Mesenchymal stem cell (in vitro differentiated cells and primary cell): ENCODE measurements at regions not wholly inside any gene's neighbourhood (a gene's known extent, or its start where the extent isn't known, plus 50 kb on each side); places are given as distances from the start of the nearest gene placed in this dataset.

Source experiments
- DNase-seq: peaks from one replicate; pipeline ENCODE4 v3.0.0-alpha.2; 2013
- H2AFZ ChIP-seq: one replicate; pipeline ENCODE4 v1.6.1; 2013; ENCODE audit warnings: low read depth, mild to moderate bottlenecking, control low read depth, inconsistent platforms, low read length, moderate library complexity
- H2AK5ac ChIP-seq: 2 replicates; pipeline ENCODE4 v1.6.1; 2013; ENCODE audit warnings: low read length, moderate library complexity, mild to moderate bottlenecking, inconsistent platforms; ENCODE audit not compliant: severe bottlenecking
- H2BK120ac ChIP-seq: one replicate; pipeline ENCODE4 v1.6.1; 2013; ENCODE audit warnings: low read depth, mild to moderate bottlenecking, inconsistent platforms, low read length, moderate library complexity
- H2BK12ac ChIP-seq, 2 experiments: one replicate each; pipeline ENCODE4 v1.6.1; 2013; ENCODE audit warnings: inconsistent platforms in 2 of 2, low read length in 2 of 2, mild to moderate bottlenecking in 2 of 2, moderate library complexity in 2 of 2, control low read depth in 1 of 2
- H2BK15ac ChIP-seq: one replicate; pipeline ENCODE4 v1.6.1; 2013; ENCODE audit warnings: mild to moderate bottlenecking, low read depth, inconsistent platforms; ENCODE audit not compliant: poor library complexity, severe bottlenecking
- H2BK5ac ChIP-seq: 2 replicates; pipeline ENCODE4 v1.6.1; 2013; ENCODE audit warnings: low read depth, mild to moderate bottlenecking, low read length, control low read depth, inconsistent platforms; ENCODE audit not compliant: poor library complexity, severe bottlenecking
- H3K14ac ChIP-seq, 2 experiments: one replicate each; pipeline ENCODE4 v1.6.1; 2013; ENCODE audit warnings: inconsistent platforms in 2 of 2, low read length in 2 of 2, control low read depth in 1 of 2, mild to moderate bottlenecking in 1 of 2, moderate library complexity in 1 of 2
- H3K18ac ChIP-seq, 2 experiments: one replicate each; pipeline ENCODE4 v1.6.1; 2013; ENCODE audit warnings: inconsistent platforms in 2 of 2, low read length in 2 of 2, control low read depth in 1 of 2, low read depth in 1 of 2, mild to moderate bottlenecking in 1 of 2
- H3K23ac ChIP-seq, 2 experiments: one replicate each; pipeline ENCODE4 v1.6.1; 2013; ENCODE audit warnings: inconsistent platforms in 2 of 2, low read length in 2 of 2, mild to moderate bottlenecking in 2 of 2, moderate library complexity in 2 of 2, control low read depth in 1 of 2
- H3K27ac ChIP-seq: 2 replicates; pipeline ENCODE4 v1.5.1; 2013; ENCODE audit warnings: mild to moderate bottlenecking, moderate library complexity, low read length, control low read depth, inconsistent platforms; ENCODE audit not compliant: poor library complexity, severe bottlenecking
- H3K27me3 ChIP-seq, 2 experiments: 2 replicates each; pipeline versions ENCODE4 v1.6.1 to v1.7.0; 2013; ENCODE audit warnings: low read length in 2 of 2, mild to moderate bottlenecking in 2 of 2, moderate library complexity in 2 of 2, control low read depth in 1 of 2, inconsistent platforms in 1 of 2; ENCODE audit not compliant: control insufficient read depth in 1 of 2, insufficient read depth in 1 of 2
- H3K36me3 ChIP-seq, 2 experiments: 2 replicates each; pipeline versions ENCODE4 v1.6.1 to v1.7.0; 2013; ENCODE audit warnings: low read length in 2 of 2, control low read depth in 1 of 2, inconsistent platforms in 1 of 2, low read depth in 1 of 2, mild to moderate bottlenecking in 1 of 2; ENCODE audit not compliant: insufficient read depth in 2 of 2, control insufficient read depth in 1 of 2
- H3K4ac ChIP-seq, 2 experiments: one replicate each; pipeline ENCODE4 v1.6.1; 2013; ENCODE audit warnings: inconsistent platforms in 2 of 2, low read length in 2 of 2, mild to moderate bottlenecking in 2 of 2, moderate library complexity in 2 of 2, control low read depth in 1 of 2, low read depth in 1 of 2
- H3K4me1 ChIP-seq: 2 replicates; pipeline ENCODE4 v1.6.1; 2013; ENCODE audit warnings: low read depth, low read length, control low read depth; ENCODE audit not compliant: control insufficient read depth, insufficient read depth
- H3K4me2 ChIP-seq: 2 replicates; pipeline ENCODE4 v1.6.1; 2013; ENCODE audit warnings: low read length, mild to moderate bottlenecking, inconsistent platforms; ENCODE audit not compliant: poor library complexity, severe bottlenecking
- H3K4me3 ChIP-seq, 2 experiments: 2 replicates each; pipeline versions ENCODE4 v1.5.1 to v1.7.0; 2013; ENCODE audit warnings: low read length in 2 of 2, mild to moderate bottlenecking in 2 of 2, control low read depth in 1 of 2, low read depth in 1 of 2; ENCODE audit not compliant: insufficient read depth in 1 of 2
- H3K79me1 ChIP-seq: replicated peaks from 2 replicates; pipeline ENCODE4 v1.6.1; 2013; ENCODE audit warnings: mild to moderate bottlenecking, control low read depth, low read length, inconsistent platforms; ENCODE audit not compliant: poor library complexity, severe bottlenecking
- H3K9ac ChIP-seq: 2 replicates; pipeline ENCODE4 v1.7.0; 2013; ENCODE audit warnings: mild to moderate bottlenecking, low read length, moderate library complexity
- H3K9me3 ChIP-seq: 2 replicates; pipeline ENCODE4 v1.7.0; 2013; ENCODE audit warnings: mild to moderate bottlenecking, low read length; ENCODE audit not compliant: control insufficient read depth
- H4K8ac ChIP-seq: one replicate; pipeline ENCODE4 v1.6.1; 2013; ENCODE audit warnings: inconsistent platforms, mild to moderate bottlenecking, low read length, moderate library complexity
- H4K91ac ChIP-seq: one replicate; pipeline ENCODE4 v1.6.1; 2013; ENCODE audit warnings: mild to moderate bottlenecking, low read length, inconsistent platforms
- WGBS: methylation state at CpG from one replicate; pipeline ENCODE4 v1.1.7; 2013; ENCODE audit warnings: mixed read lengths; 5-methylcytosine and 5-hydroxymethylcytosine counted together

DNA sequence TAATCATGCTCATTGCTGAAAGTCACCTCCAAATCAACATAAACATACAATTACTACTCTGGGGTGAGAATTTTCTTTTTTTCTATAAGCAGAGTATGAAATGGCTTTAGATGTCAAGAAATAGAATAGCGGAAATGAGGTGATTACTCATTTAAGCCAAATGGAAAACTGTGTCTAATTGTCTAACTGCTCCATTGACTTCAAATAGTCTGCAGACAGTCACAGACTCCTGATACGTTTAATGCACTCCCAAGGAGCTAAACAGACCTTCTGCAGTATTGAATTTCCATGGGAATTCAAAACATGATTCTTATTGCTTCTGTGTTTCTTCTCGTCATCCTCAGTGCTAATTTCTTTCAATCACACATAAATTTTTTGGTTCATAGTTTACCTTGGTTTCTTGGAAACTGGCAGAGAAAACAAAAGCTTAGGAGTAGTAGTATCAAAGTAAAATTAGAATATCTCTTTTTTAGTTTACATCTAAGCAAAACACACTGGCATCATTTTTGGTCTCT lies 865.2 kb upstream of the SLC10A2 start:
- Histone ChIP-seq H3K4me1 (no peaks in the 10 kb centered on the region), H3K36me3 (no peaks in the 10 kb centered on the region), H3K23ac (no peak overlapping the region), H2BK120ac (no peak overlapping the region), H3K27me3 (no peaks in the 10 kb centered on the region), H3K79me1 (no peaks in the 10 kb centered on the region), H2BK12ac (no peak overlapping the region), H3K4me2 (no peak overlapping the region), H2AFZ (no peak overlapping the region), H3K18ac (no peak overlapping the region), H4K8ac (no peak overlapping the region), H3K4ac (no peak overlapping the region), H3K9ac (no peak overlapping the region), H2BK5ac (no peak overlapping the region), H3K27ac (no peak overlapping the region), H2AK5ac (no peak overlapping the region), H3K4me3 (no peak overlapping the region), H4K91ac (no peak overlapping the region), H3K14ac (no peak overlapping the region), H3K9me3 (peaks cover 23% of the 10 kb centered on the region), H2BK15ac (no peak overlapping the region)
- 72% methylated on average over 2 of the region's 3 CpGs for WGBS
- DNase-seq: no peak

DNA sequence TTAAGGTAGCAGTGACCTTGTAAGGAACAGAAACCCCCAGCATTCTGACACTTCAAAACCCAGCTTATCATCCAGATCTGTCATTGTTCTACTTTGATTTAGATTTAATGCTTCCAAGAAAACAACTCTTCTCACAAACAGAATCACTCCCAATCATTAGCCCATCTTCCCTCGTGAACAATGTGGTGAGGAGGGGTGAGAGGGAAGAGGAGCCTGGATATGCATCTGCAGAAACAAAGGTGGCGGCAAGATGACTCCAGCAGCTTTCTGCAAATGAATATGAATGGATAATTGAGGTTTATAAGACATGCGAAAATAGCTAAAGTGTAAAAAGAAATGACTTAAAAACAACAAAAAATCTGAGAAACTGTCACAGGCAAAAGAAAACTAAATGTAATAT lies 859.9 kb upstream of the SLC10A2 start:
- no peak overlapping the region for H3K4me3 ChIP-seq
- no peaks in the 10 kb centered on the region for H3K36me3 ChIP-seq
- no peak overlapping the region for H4K8ac ChIP-seq
- no peak overlapping the region for H3K14ac ChIP-seq
- 88% methylated on average over 2 of the region's 3 CpGs for WGBS
- no peak overlapping the region for H3K27ac ChIP-seq
- no peak overlapping the region for H2BK12ac ChIP-seq
- H3K23ac ChIP-seq: no peak overlapping the region
- no peak overlapping the region for H2BK120ac ChIP-seq
- H3K4ac ChIP-seq: no peak overlapping the region
- no peak overlapping the region for H2BK15ac ChIP-seq
- H3K9me3 ChIP-seq: no peaks in the 10 kb centered on the region
- H2BK5ac ChIP-seq: no peak overlapping the region
- H4K91ac ChIP-seq: no peak overlapping the region
- H2AFZ ChIP-seq: no peak overlapping the region
- H2AK5ac ChIP-seq: no peak overlapping the region
- H3K4me1 ChIP-seq: no peaks in the 10 kb centered on the region
- no peak overlapping the region for H3K18ac ChIP-seq
- H3K4me2 ChIP-seq: no peak overlapping the region
- no peaks in the 10 kb centered on the region for H3K79me1 ChIP-seq
- H3K9ac ChIP-seq: no peak overlapping the region
- no peaks in the 10 kb centered on the region for H3K27me3 ChIP-seq
- no peak for DNase-seq

DNA sequence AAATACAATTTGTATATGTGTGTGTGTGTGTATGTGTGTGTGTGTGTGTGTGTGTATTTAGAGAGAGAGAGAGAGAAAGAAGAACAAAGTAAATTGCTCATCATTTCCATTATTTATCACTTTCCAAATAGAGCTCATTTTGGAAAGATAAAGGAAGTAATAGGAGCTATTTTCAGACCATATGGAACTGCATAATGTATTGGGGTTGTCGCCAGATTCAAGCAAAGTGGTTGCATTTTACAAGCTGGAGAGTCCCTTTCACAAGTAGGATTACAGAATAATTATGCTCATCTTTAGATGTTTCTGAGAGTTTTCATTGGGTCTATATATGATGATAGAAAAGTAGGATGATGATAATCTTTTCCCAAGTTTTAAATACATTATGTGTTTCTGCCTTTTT lies 842.7 kb upstream of the SLC10A2 start:
- H4K91ac ChIP-seq: no peak overlapping the region
- H2BK120ac ChIP-seq: no peak overlapping the region
- H3K9ac ChIP-seq: no peak overlapping the region
- no peaks in the 10 kb centered on the region for H3K4me1 ChIP-seq
- no peak overlapping the region for H2AFZ ChIP-seq
- H3K4ac ChIP-seq: no peak overlapping the region
- no peak overlapping the region for H3K14ac ChIP-seq
- no peak overlapping the region for H3K4me3 ChIP-seq
- H3K27ac ChIP-seq: no peak overlapping the region
- no peak overlapping the region for H2AK5ac ChIP-seq
- no peak for DNase-seq
- H3K4me2 ChIP-seq: no peak overlapping the region
- no peaks in the 10 kb centered on the region for H3K27me3 ChIP-seq
- no peaks in the 10 kb centered on the region for H3K79me1 ChIP-seq
- H3K9me3 ChIP-seq: no peaks in the 10 kb centered on the region
- no peak overlapping the region for H3K18ac ChIP-seq
- 97% methylated on average over 1 of the region's 1 CpG for WGBS
- H2BK12ac ChIP-seq: no peak overlapping the region
- H2BK5ac ChIP-seq: no peak overlapping the region
- no peak overlapping the region for H3K23ac ChIP-seq
- no peak overlapping the region for H4K8ac ChIP-seq
- H3K36me3 ChIP-seq: no peaks in the 10 kb centered on the region
- no peak overlapping the region for H2BK15ac ChIP-seq

DNA sequence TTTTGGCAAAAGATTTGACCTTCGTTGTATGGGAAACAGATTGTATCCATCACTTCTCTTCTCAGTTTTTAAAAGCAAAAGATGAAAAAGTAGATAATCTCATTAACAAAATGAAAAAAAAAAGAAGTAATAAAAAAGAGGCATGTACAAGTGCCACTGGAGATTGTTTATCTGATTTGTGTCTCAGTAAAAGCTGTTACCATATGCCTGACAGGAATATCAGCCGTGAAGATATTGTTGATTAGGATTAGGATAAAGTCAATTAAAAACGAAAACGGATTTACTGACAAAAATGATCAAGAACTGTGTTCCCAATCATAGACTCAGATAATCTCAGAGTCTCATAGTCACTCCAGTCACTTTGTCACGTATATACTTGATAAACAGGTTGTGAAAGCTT lies 842.1 kb upstream of the SLC10A2 start:
- Histone ChIP-seq H3K79me1 (no peaks in the 10 kb centered on the region), H2BK5ac (no peak overlapping the region)

More for the DNA sequence above, 842.1 kb upstream of the SLC10A2 start:
- Histone ChIP-seq H4K8ac (no peak overlapping the region), H2AK5ac (no peak overlapping the region), H3K9ac (no peak overlapping the region), H3K4me1 (no peaks in the 10 kb centered on the region), H3K18ac (no peak overlapping the region), H3K4me3 (no peak overlapping the region), H3K9me3 (no peaks in the 10 kb centered on the region), H2BK15ac (no peak overlapping the region), H3K4ac (no peak overlapping the region), H3K27ac (no peak overlapping the region), H3K14ac (no peak overlapping the region), H3K4me2 (no peak overlapping the region), H2AFZ (no peak overlapping the region), H4K91ac (no peak overlapping the region), H2BK12ac (no peak overlapping the region), H3K23ac (no peak overlapping the region), H3K27me3 (no peaks in the 10 kb centered on the region), H3K36me3 (no peaks in the 10 kb centered on the region), H2BK120ac (no peak overlapping the region)
- DNase-seq: no peak
- 100% methylated on average over 1 of the region's 5 CpGs for WGBS
